Epithelial cell of proximal tubule (primary cell): ENCODE measurements at regions not wholly inside any gene's neighbourhood (a gene's known extent, or its start where the extent isn't known, plus 50 kb on each side); places are given as distances from the start of the nearest gene placed in this dataset.

Source experiments
- DNase-seq: peaks from one replicate; pipeline ENCODE4 v3.0.0-alpha.2; 2011; ENCODE audit warnings: low read depth
- H3K4me3 ChIP-seq: 2 replicates; pipeline ENCODE4 v1.5.1; 2011; ENCODE audit warnings: low read depth, mild to moderate bottlenecking, low read length
- CTCF ChIP-seq: conservative IDR thresholded peaks from 2 replicates; pipeline ENCODE4 v1.5.1; 2012; ENCODE audit warnings: low read depth, mild to moderate bottlenecking, low read length

GRCh38 chr21:27192281-27192949, 225.5 kb upstream of the ADAMTS5 start:
- TF ChIP-seq CTCF = no peak
- DNase-seq = no peak
- H3K4me3 ChIP-seq = no peak overlapping the region

- H3K4me3 ChIP-seq = no peak overlapping the region
- peak; percentile 55 for DNase-seq
- TF ChIP-seq CTCF = no peak
These were observed 223.7 kb upstream of the ADAMTS5 start for GRCh38 chr21:27190601-27191000.

GRCh38 chr21:27189870-27190269, 223.0 kb upstream of the ADAMTS5 start:
- H3K4me3 ChIP-seq = no peak overlapping the region
- no peak for TF ChIP-seq CTCF
- DNase-seq = no peak

- DNase-seq = no peak
- no peak for TF ChIP-seq CTCF
These were observed 206.2 kb upstream of the ADAMTS5 start for GRCh38 chr21:27173053-27173452.

GRCh38 chr21:27171707-27172106, 204.8 kb upstream of the ADAMTS5 start:
- no peak overlapping the region for H3K4me3 ChIP-seq
- DNase-seq = no peak
- no peak for TF ChIP-seq CTCF

More at GRCh38 chr21:27173053-27173452, 206.2 kb upstream of the ADAMTS5 start:
- no peak overlapping the region for H3K4me3 ChIP-seq

- no peak for DNase-seq
- TF ChIP-seq CTCF = no peak
- H3K4me3 ChIP-seq = no peak overlapping the region
These were observed 201.2 kb upstream of the ADAMTS5 start for GRCh38 chr21:27168084-27168483.

- DNase-seq = no peak
These were observed 197.6 kb upstream of the ADAMTS5 start for GRCh38 chr21:27164208-27165177.

More at GRCh38 chr21:27164208-27165177, 197.6 kb upstream of the ADAMTS5 start:
- no peak for TF ChIP-seq CTCF
- H3K4me3 ChIP-seq = no peak overlapping the region
